GM12878 (cell line): ENCODE measurements at regions not wholly inside any gene's neighbourhood (a gene's known extent, or its start where the extent isn't known, plus 50 kb on each side); places are given as distances from the start of the nearest gene placed in this dataset.

ENCODE experiments used
- CREB1 ChIP-seq: IDR thresholded peaks from 2 replicates; pipeline ENCODE4 v1.6.1; 2012; ENCODE audit warnings: low read depth, mild to moderate bottlenecking, inconsistent platforms
- EZH2 ChIP-seq: IDR thresholded peaks from 2 replicates; pipeline ENCODE4 v1.6.1; 2012; ENCODE audit warnings: low read depth, mild to moderate bottlenecking, control low read depth, inconsistent platforms, low read length, borderline replicate concordance; ENCODE audit not compliant: control insufficient read depth
- FOXM1 ChIP-seq: IDR thresholded peaks from 2 replicates; pipeline ENCODE4 v1.6.1; 2012; ENCODE audit warnings: low read depth, mild to moderate bottlenecking, inconsistent platforms, low read length, moderate library complexity
- IKZF2 ChIP-seq, 2 experiments: fragments of 450-650 bp; IDR thresholded peaks; 2 replicates each; pipeline ENCODE4 v1.6.1; 2017; ENCODE audit warnings: mild to moderate bottlenecking in 2 of 2, moderate library complexity in 2 of 2
- LARP7 ChIP-seq: fragments of 450-650 bp; IDR thresholded peaks from 2 replicates; pipeline ENCODE4 v1.6.1; 2017; ENCODE audit warnings: mild to moderate bottlenecking
- MXI1 ChIP-seq: fragments of 150-350 bp; IDR thresholded peaks from 2 replicates; pipeline ENCODE4 v1.6.1; 2011; ENCODE audit warnings: low read depth, mild to moderate bottlenecking, inconsistent platforms, low read length, improper control_type of control experiment
- SUZ12 ChIP-seq: fragments of 200-600 bp; sonication (generic); IDR thresholded peaks from one replicate; pipeline ENCODE4 v1.6.1; 2018; ENCODE audit warnings: antibody characterized with exemption, mild to moderate bottlenecking; ENCODE audit not compliant: unreplicated experiment
- TF ChIP-seq, protein P1 (sequence below), 3 experiments: IDR thresholded peaks in 2 of 3; conservative IDR thresholded peaks in 1 of 3; 2 replicates each; pipeline ENCODE4 v1.5.1; 2011; ENCODE audit warnings: low read depth in 3 of 3, low read length in 3 of 3, mild to moderate bottlenecking in 3 of 3, control low read depth in 2 of 3, moderate library complexity in 2 of 3, inconsistent platforms in 1 of 3, mixed read lengths in 1 of 3; ENCODE audit not compliant: control insufficient read depth in 2 of 3, insufficient read depth in 1 of 3; ENCODE audit errors: extremely low read depth in 1 of 3

DNA sequence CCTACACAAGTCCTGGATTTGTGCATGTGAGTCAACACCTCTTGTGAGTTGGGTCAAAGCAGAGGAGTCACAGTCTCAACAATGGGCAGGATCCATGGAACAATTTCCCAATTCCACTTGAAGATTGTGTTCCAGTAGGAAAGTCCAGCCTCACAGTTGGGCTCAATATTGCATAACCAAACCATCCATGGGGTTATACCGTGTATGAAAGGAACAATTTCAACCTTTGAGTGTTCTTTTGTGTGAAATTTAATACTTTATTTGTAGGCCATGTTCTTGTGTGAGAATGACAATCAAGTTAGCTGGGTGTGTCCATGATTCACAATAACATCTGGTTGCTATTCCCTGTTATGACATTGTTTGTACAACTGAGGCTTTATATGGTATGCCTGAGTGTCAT lies 1182.9 kb upstream of the AMELY start:
- TF ChIP-seq, protein P1, sequence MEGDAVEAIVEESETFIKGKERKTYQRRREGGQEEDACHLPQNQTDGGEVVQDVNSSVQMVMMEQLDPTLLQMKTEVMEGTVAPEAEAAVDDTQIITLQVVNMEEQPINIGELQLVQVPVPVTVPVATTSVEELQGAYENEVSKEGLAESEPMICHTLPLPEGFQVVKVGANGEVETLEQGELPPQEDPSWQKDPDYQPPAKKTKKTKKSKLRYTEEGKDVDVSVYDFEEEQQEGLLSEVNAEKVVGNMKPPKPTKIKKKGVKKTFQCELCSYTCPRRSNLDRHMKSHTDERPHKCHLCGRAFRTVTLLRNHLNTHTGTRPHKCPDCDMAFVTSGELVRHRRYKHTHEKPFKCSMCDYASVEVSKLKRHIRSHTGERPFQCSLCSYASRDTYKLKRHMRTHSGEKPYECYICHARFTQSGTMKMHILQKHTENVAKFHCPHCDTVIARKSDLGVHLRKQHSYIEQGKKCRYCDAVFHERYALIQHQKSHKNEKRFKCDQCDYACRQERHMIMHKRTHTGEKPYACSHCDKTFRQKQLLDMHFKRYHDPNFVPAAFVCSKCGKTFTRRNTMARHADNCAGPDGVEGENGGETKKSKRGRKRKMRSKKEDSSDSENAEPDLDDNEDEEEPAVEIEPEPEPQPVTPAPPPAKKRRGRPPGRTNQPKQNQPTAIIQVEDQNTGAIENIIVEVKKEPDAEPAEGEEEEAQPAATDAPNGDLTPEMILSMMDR (IDR thresholded peaks at IDR 0.05 in 2 of 3, conservative IDR thresholded peaks at IDR 0.05 in 1 of 3; ENCODE audit: control insufficient read depth in 2 of 3, extremely low read depth in 1 of 3, insufficient read depth in 1 of 3, low read depth in 3 of 3, low read length in 3 of 3): no peak
- TF ChIP-seq MXI1: no peak
- TF ChIP-seq IKZF2 (IDR thresholded peaks at IDR 0.05): no peak
- no peak for TF ChIP-seq FOXM1
- TF ChIP-seq SUZ12: no peak
- no peak for TF ChIP-seq CREB1
- TF ChIP-seq EZH2: no peak
- no peak for TF ChIP-seq LARP7
